Dendritic cell treated with granulocyte-macrophage colony-stimulating factor and Interleukin-4, amounts not matched to agents 40 ng/mL and 50 ng/mL, for 4 days (primary cell): ENCODE measurements at regions not wholly inside any gene's neighbourhood (a gene's known extent, or its start where the extent isn't known, plus 50 kb on each side); places are given as distances from the start of the nearest gene placed in this dataset.
"Not testable (repeated sequence)": the region's sequence is repeated elsewhere in the genome, so short reads cannot be mapped to it uniquely, and the experiment has no call there.

Experiments used
- H3K27ac Mint-ChIP-seq: one replicate; pipeline ENCODE4 v1.8.0; 2022; ENCODE audit warnings: mild to moderate bottlenecking, mixed read lengths
- H3K27me3 Mint-ChIP-seq: one replicate; pipeline ENCODE4 v1.8.0; 2022; ENCODE audit warnings: mild to moderate bottlenecking, mixed read lengths
- H3K36me3 Mint-ChIP-seq: one replicate; pipeline ENCODE4 v1.8.0; 2022; ENCODE audit warnings: low read depth, mixed read lengths
- H3K4me1 Mint-ChIP-seq: one replicate; pipeline ENCODE4 v1.8.0; 2022; ENCODE audit warnings: low read depth, mixed read lengths
- H3K4me3 Mint-ChIP-seq: one replicate; pipeline ENCODE4 v1.8.0; 2022; ENCODE audit warnings: mild to moderate bottlenecking, moderate library complexity, mixed read lengths
- H3K9me3 Mint-ChIP-seq: one replicate; pipeline ENCODE4 v1.8.0; 2022; ENCODE audit warnings: mixed read lengths
- intact Hi-C: fragments of 100-400 bp; cut with micrococcal nuclease; formaldehyde crosslinking; loops from one replicate; pipeline ENCODE4 v1.15.0; 2022

DNA sequence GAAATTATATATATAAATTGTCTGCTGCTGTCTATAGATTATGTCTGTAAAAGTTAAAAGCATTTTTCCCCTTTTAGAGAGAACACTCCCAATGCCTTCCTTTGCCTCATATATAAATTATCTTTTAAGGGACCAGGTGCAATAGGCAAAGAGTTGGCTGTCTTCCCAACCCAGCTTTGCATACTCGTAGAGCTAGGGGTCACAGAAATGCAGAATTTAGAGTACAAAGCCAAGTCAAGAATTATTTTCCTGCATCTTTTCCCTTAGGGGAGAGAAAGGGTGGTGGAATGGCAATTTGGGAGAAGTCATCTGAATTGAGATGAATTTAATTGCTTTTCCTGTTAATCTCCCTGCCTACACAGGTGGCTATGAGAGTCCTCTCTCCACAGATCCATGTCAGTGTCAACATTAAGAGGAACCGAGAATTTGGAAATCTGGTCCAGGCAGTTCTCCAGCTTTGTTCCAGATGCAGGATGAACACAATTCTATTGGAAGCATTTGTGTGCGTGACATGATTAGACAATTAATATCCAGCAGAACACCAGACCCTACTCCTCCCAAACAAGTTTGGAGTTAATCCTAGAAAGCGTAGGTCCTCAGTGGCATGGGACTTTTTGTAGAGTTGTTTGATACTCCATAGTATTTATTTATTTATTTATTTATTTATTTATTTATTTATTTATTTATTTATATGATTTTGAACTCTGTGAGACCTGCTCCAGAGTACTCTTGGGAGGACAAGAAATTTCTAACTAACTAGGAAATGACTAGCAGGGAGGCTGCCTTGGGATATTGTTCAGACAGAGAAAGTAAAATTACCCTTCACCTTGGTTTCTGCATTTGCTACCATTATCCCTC is 80.3 kb upstream of the SKAP2 start:
- H3K4me1 Mint-ChIP-seq = no peaks in the 10 kb centered on the region
- H3K4me3 Mint-ChIP-seq = no peak overlapping the region
- no peak overlapping the region for H3K27ac Mint-ChIP-seq
- no peaks in the 10 kb centered on the region for H3K27me3 Mint-ChIP-seq
- H3K36me3 Mint-ChIP-seq = no peaks in the 10 kb centered on the region
- intact Hi-C loops = no loop called here
- H3K9me3 Mint-ChIP-seq = no peaks in the 10 kb centered on the region

DNA sequence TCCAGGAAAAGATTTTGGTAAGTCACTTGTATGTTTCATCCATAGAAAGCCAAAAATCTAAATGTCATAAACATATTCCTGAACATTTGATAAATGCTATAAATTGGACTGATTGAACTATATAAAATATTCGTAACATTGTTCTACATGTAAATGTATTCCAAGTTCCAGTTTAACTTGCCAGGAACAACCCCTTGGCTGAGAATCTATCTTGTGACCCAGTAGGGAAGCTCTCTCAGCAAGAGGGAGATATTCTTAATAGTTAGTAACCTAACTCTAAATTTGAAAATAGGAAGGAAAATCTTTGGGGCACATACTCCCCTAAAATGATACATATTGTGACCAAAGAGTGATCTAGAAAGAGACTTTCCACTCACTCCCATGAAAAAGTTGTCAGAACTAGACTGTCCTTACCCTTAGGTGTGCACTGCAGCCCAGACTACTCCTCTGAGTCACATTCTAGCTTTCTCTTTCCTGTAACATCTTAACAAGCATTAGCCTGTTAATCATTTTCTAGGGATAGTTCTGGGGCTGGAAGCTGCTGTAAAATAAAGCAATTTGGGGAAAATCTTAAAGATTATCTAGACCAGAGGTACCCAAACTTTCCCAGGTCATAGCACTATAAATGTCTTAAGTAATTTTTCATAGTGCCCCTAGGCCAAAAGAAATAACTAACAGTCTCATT is 73.7 kb upstream of the SKAP2 start:
- no peaks in the 10 kb centered on the region for H3K4me1 Mint-ChIP-seq
- peaks cover 3% of the 10 kb centered on the region for H3K27me3 Mint-ChIP-seq
- H3K36me3 Mint-ChIP-seq = no peaks in the 10 kb centered on the region
- no peak overlapping the region for H3K4me3 Mint-ChIP-seq
- H3K9me3 Mint-ChIP-seq = no peaks in the 10 kb centered on the region
- intact Hi-C loops = no loop called here
- no peak overlapping the region for H3K27ac Mint-ChIP-seq

DNA sequence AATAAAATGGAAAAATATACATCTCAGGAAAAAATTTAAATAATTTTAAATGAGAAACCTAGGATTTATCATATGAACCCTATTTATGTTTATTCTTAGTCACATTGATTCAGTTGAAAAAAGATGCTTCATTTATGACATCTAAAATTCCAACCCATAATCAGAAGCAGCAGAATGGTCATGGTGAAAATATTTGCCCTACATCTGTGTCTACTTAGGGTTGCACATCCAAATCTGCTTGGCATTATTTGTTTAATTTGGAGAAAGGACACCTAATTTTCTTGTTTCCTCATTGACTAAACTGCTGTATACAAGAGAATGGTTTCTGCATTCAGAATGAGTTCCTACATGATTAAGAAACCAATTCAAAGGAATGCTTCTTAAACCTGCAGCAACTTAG is 72.9 kb upstream of the SKAP2 start:
- no peaks in the 10 kb centered on the region for H3K9me3 Mint-ChIP-seq
- no peak overlapping the region for H3K27ac Mint-ChIP-seq
- H3K4me1 Mint-ChIP-seq = no peaks in the 10 kb centered on the region
- peaks cover 3% of the 10 kb centered on the region for H3K27me3 Mint-ChIP-seq
- intact Hi-C loops = no loop called here
- no peak overlapping the region for H3K4me3 Mint-ChIP-seq
- H3K36me3 Mint-ChIP-seq = no peaks in the 10 kb centered on the region

DNA sequence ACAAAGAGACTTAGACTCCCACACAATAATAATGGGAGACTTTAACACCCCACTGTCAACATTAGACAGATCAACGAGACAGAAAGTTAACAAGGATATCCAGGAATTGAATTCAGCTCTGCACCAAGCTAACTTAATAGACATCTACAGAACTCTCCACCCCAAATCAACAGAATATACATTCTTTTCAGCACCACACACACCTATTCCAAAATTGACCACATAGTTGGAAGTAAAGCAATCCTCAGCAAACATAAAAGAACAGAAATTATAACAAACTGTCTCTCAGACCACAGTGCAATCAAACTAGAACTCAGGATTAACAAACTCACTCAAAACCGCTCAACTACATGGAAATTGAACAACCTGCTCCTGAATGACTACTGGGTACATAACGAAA is 68.2 kb upstream of the SKAP2 start:
- H3K4me1 Mint-ChIP-seq, H3K9me3 Mint-ChIP-seq, H3K27ac Mint-ChIP-seq, intact Hi-C loops, H3K4me3 Mint-ChIP-seq, H3K27me3 Mint-ChIP-seq, H3K36me3 Mint-ChIP-seq: not testable (repeated sequence)

GRCh38 chr7:26930845-26931244 is 66.5 kb upstream of the SKAP2 start:
- Mint-ChIP-seq H3K27me3 (peaks cover 1% of the 10 kb centered on the region), H3K4me1 (no peaks in the 10 kb centered on the region), H3K27ac (no peak overlapping the region), H3K36me3 (no peaks in the 10 kb centered on the region), H3K9me3 (no peaks in the 10 kb centered on the region), H3K4me3 (no peak overlapping the region)
- intact Hi-C loops = no loop called here

- Mint-ChIP-seq H3K27ac (no peak overlapping the region), H3K36me3 (no peaks in the 10 kb centered on the region), H3K27me3 (peaks cover 1% of the 10 kb centered on the region), H3K4me1 (no peaks in the 10 kb centered on the region), H3K4me3 (no peak overlapping the region), H3K9me3 (no peaks in the 10 kb centered on the region)
- intact Hi-C loops = no loop called here
Measured at GRCh38 chr7:26930201-26930600, 65.8 kb upstream of the SKAP2 start.

GRCh38 chr7:26928703-26929347 is 64.4 kb upstream of the SKAP2 start:
- no peak overlapping the region for H3K27ac Mint-ChIP-seq
- intact Hi-C loops = no loop called here
- peaks cover 1% of the 10 kb centered on the region for H3K27me3 Mint-ChIP-seq
- H3K36me3 Mint-ChIP-seq = no peaks in the 10 kb centered on the region
- H3K4me3 Mint-ChIP-seq = no peak overlapping the region
- H3K9me3 Mint-ChIP-seq = no peaks in the 10 kb centered on the region
- H3K4me1 Mint-ChIP-seq = no peaks in the 10 kb centered on the region

DNA sequence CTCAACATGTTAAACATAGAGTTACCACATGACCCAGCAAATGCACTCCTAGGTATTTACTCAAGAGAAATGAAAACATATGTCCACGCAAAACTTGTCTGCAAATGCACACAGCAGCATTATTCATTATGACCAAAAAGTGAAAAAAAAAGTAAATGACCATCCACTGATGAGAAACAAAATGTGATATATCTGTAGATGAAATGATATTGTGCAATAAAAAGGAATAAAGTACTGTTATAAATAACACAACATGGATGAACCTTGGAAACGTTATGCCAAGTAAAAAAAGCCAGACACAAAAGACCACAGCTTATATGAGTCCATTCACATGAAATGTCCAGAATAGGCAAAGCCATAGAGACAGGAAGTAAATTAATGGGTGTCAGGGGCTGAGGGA is 61.4 kb upstream of the SKAP2 start:
- H3K4me3 Mint-ChIP-seq = no peak overlapping the region

GRCh38 chr7:26924149-26924767 is 59.9 kb upstream of the SKAP2 start:
- no peak overlapping the region for H3K27ac Mint-ChIP-seq
- H3K4me3 Mint-ChIP-seq = no peak overlapping the region
- H3K4me1 Mint-ChIP-seq = no peaks in the 10 kb centered on the region
- H3K9me3 Mint-ChIP-seq = no peaks in the 10 kb centered on the region
- H3K27me3 Mint-ChIP-seq = no peaks in the 10 kb centered on the region
- intact Hi-C loops = no loop called here
- no peaks in the 10 kb centered on the region for H3K36me3 Mint-ChIP-seq

More for the DNA sequence above, 61.4 kb upstream of the SKAP2 start:
- Mint-ChIP-seq H3K36me3 (no peaks in the 10 kb centered on the region), H3K27me3 (no peaks in the 10 kb centered on the region), H3K9me3 (no peaks in the 10 kb centered on the region), H3K4me1 (no peaks in the 10 kb centered on the region), H3K27ac (no peak overlapping the region)
- intact Hi-C loops = no loop called here

- Mint-ChIP-seq H3K4me3 (no peak overlapping the region), H3K4me1 (no peaks in the 10 kb centered on the region), H3K27ac (no peak overlapping the region), H3K9me3 (no peaks in the 10 kb centered on the region), H3K27me3 (peaks cover 2% of the 10 kb centered on the region), H3K36me3 (no peaks in the 10 kb centered on the region)
- intact Hi-C loops = no loop called here
Measured at GRCh38 chr7:26919906-26920493, 55.6 kb upstream of the SKAP2 start.

GRCh38 chr7:26918241-26918640 is 53.9 kb upstream of the SKAP2 start:
- H3K4me1 Mint-ChIP-seq = no peaks in the 10 kb centered on the region
- intact Hi-C loops = no loop called here
- no peaks in the 10 kb centered on the region for H3K36me3 Mint-ChIP-seq
- peaks cover 2% of the 10 kb centered on the region for H3K27me3 Mint-ChIP-seq
- H3K9me3 Mint-ChIP-seq = no peaks in the 10 kb centered on the region
- H3K27ac Mint-ChIP-seq = no peak overlapping the region
- H3K4me3 Mint-ChIP-seq = no peak overlapping the region

- H3K36me3 Mint-ChIP-seq = no peaks in the 10 kb centered on the region
- no peaks in the 10 kb centered on the region for H3K4me1 Mint-ChIP-seq
- no peak overlapping the region for H3K27ac Mint-ChIP-seq
- peaks cover 2% of the 10 kb centered on the region for H3K27me3 Mint-ChIP-seq
- intact Hi-C loops = no loop called here
- no peak overlapping the region for H3K4me3 Mint-ChIP-seq
- H3K9me3 Mint-ChIP-seq = no peaks in the 10 kb centered on the region
Measured at GRCh38 chr7:26916779-26917320, 52.5 kb upstream of the SKAP2 start.

GRCh38 chr7:26916336-26916735 is 51.9 kb upstream of the SKAP2 start:
- no peaks in the 10 kb centered on the region for H3K9me3 Mint-ChIP-seq
- no peak overlapping the region for H3K27ac Mint-ChIP-seq
- H3K4me3 Mint-ChIP-seq = no peak overlapping the region
- intact Hi-C loops = no loop called here
- H3K4me1 Mint-ChIP-seq = no peaks in the 10 kb centered on the region
- no peaks in the 10 kb centered on the region for H3K36me3 Mint-ChIP-seq
- peaks cover 2% of the 10 kb centered on the region for H3K27me3 Mint-ChIP-seq
